OCI-LY7 (cell line): ENCODE measurements at regions not wholly inside any gene's neighbourhood (a gene's known extent, or its start where the extent isn't known, plus 50 kb on each side); places are given as distances from the start of the nearest gene placed in this dataset.

ENCODE experiments used
- BruUV-seq: library from RNA; stranded (reverse); fragments of 400-500 nt; replicated peaks from 2 replicates; lab custom pipeline; 2021; lab: Mats Ljungman, UMichigan
- CTCF ChIA-PET: fragments of 300-600 bp; sonication (Branson Sonifier 250); formaldehyde crosslinking; loops from one replicate; lab custom pipeline; 2022; ENCODE audit warnings: antibody characterized with exemption; ENCODE audit not compliant: unreplicated experiment; lab: Charles Lee
- POLR2A ChIA-PET: fragments of 300-600 bp; sonication (Branson Sonifier 250); formaldehyde crosslinking; loops from one replicate; lab custom pipeline; 2022; ENCODE audit warnings: antibody characterized with exemption; lab: Charles Lee
- DNase-seq: peaks from one replicate; pipeline ENCODE4 v3.0.0-alpha.2; 2015; ENCODE audit warnings: low spot score
- H2AFZ ChIP-seq: fragments of 200-600 bp; sonication (generic), shearing (Covaris generic); 2 replicates; pipeline ENCODE4 v1.6.1; 2014; ENCODE audit warnings: mild to moderate bottlenecking, antibody characterized with exemption, low read length, moderate library complexity
- H3K27ac ChIP-seq: fragments of 200-600 bp; sonication (generic); 2 replicates; pipeline ENCODE4 v1.5.1; 2014; ENCODE audit warnings: mixed run types, low read depth, mild to moderate bottlenecking, moderate library complexity, low read length, inconsistent platforms; ENCODE audit not compliant: poor library complexity, severe bottlenecking
- H3K36me3 ChIP-seq: fragments of 200-600 bp; sonication (generic); 2 replicates; pipeline ENCODE4 v1.6.1; 2014; ENCODE audit warnings: mild to moderate bottlenecking, antibody characterized with exemption, low read length, moderate library complexity, mixed read lengths; ENCODE audit not compliant: insufficient read depth
- H3K4me1 ChIP-seq: fragments of 200-600 bp; sonication (generic); 2 replicates; pipeline ENCODE4 v1.5.1; 2014; ENCODE audit warnings: mild to moderate bottlenecking, low read length; ENCODE audit not compliant: insufficient read depth, poor library complexity, severe bottlenecking
- H3K4me2 ChIP-seq: fragments of 200-600 bp; sonication (generic); 2 replicates; pipeline ENCODE4 v1.6.1; 2014; ENCODE audit warnings: mild to moderate bottlenecking, low read length
- H3K4me3 ChIP-seq: fragments of 200-600 bp; sonication (generic); 2 replicates; pipeline ENCODE4 v1.5.1; 2014; ENCODE audit warnings: mild to moderate bottlenecking, low read depth, low read length; ENCODE audit not compliant: poor library complexity, severe bottlenecking
- H3K79me2 ChIP-seq: fragments of 200-600 bp; sonication (generic); 2 replicates; pipeline ENCODE4 v1.6.1; 2016; ENCODE audit warnings: low read depth, mild to moderate bottlenecking, low read length, moderate library complexity, mixed read lengths; ENCODE audit not compliant: insufficient read depth
- H3K9me2 ChIP-seq: fragments of 200-600 bp; sonication (generic); 2 replicates; pipeline ENCODE4 v1.6.1; 2016; ENCODE audit warnings: mild to moderate bottlenecking, low read length, mixed read lengths; ENCODE audit not compliant: insufficient read depth
- H3K9me3 ChIP-seq: fragments of 200-600 bp; sonication (generic); 2 replicates; pipeline ENCODE4 v1.6.1; 2014; ENCODE audit warnings: mild to moderate bottlenecking, mixed run types, low read length, mixed read lengths
- H4K20me1 ChIP-seq: fragments of 200-600 bp; sonication (generic); 2 replicates; pipeline ENCODE4 v1.6.1; 2014; ENCODE audit warnings: mild to moderate bottlenecking, antibody characterized with exemption, low read length, moderate library complexity, mixed read lengths; ENCODE audit not compliant: insufficient read depth
- EZH2phosphoT487 ChIP-seq: fragments of 200-600 bp; sonication (generic); IDR thresholded peaks from 2 replicates; pipeline ENCODE4 v1.6.1; 2018; ENCODE audit warnings: low read depth, borderline replicate concordance, mild to moderate bottlenecking, mixed run types, antibody characterized with exemption, low read length, moderate library complexity, mixed read lengths
- intact Hi-C: fragments of 100-400 bp; cut with micrococcal nuclease; formaldehyde crosslinking; loops from one replicate; pipeline ENCODE4 v1.10.0; 2022; ENCODE audit not compliant: unreplicated experiment
- TF ChIP-seq, protein P1 (sequence below): fragments of 200-600 bp; sonication (generic); conservative IDR thresholded peaks from 2 replicates; pipeline ENCODE4 v1.5.1; 2014; ENCODE audit warnings: mild to moderate bottlenecking, antibody characterized with exemption, low read length, moderate library complexity, mixed read lengths

- Histone ChIP-seq H3K4me2 (no peak overlapping the region), H3K9me3 (no peaks in the 10 kb centered on the region), H3K36me3 (no peaks in the 10 kb centered on the region), H3K79me2 (no peaks in the 10 kb centered on the region), H3K4me3 (no peak overlapping the region), H3K4me1 (peaks cover 8% of the 10 kb centered on the region), H3K9me2 (no peaks in the 10 kb centered on the region), H2AFZ (no peak overlapping the region), H4K20me1 (no peaks in the 10 kb centered on the region), H3K27ac (no peak overlapping the region)
- POLR2A ChIA-PET: no interaction called here
- no peak for DNase-seq
- intact Hi-C loops: no loop called here
- no TSS peak for BruUV-seq
- no peak for TF ChIP-seq EZH2phosphoT487
- TF ChIP-seq, protein P1, sequence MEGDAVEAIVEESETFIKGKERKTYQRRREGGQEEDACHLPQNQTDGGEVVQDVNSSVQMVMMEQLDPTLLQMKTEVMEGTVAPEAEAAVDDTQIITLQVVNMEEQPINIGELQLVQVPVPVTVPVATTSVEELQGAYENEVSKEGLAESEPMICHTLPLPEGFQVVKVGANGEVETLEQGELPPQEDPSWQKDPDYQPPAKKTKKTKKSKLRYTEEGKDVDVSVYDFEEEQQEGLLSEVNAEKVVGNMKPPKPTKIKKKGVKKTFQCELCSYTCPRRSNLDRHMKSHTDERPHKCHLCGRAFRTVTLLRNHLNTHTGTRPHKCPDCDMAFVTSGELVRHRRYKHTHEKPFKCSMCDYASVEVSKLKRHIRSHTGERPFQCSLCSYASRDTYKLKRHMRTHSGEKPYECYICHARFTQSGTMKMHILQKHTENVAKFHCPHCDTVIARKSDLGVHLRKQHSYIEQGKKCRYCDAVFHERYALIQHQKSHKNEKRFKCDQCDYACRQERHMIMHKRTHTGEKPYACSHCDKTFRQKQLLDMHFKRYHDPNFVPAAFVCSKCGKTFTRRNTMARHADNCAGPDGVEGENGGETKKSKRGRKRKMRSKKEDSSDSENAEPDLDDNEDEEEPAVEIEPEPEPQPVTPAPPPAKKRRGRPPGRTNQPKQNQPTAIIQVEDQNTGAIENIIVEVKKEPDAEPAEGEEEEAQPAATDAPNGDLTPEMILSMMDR: no peak
- CTCF ChIA-PET: no interaction called here
Measured at GRCh38 chr5:33227746-33228145, 213.0 kb upstream of the TARS1 start.

- ChIA-PET POLR2A (no interaction called here), CTCF (no interaction called here)
Measured at GRCh38 chr5:33228149-33228548, 212.6 kb upstream of the TARS1 start.

GRCh38 chr5:33229216-33229615 is 211.5 kb upstream of the TARS1 start:
- ChIA-PET POLR2A (interaction anchor here (0.5 kb wide), 1 partner anchor 276 kb away, joined by 3 read pairs; no protein-coding TSS in a partner anchor), CTCF (no interaction called here)
- H4K20me1 ChIP-seq: no peaks in the 10 kb centered on the region
- H2AFZ ChIP-seq: peak overlapping the region; percentile 75; the same call in 1 of the 2 replicates
- H3K9me2 ChIP-seq: no peaks in the 10 kb centered on the region
- TF ChIP-seq, protein P1: no peak
- TF ChIP-seq EZH2phosphoT487: no peak
- H3K9me3 ChIP-seq: no peaks in the 10 kb centered on the region
- no peak overlapping the region for H3K4me2 ChIP-seq
- intact Hi-C loops: no loop called here
- H3K27ac ChIP-seq: no peak overlapping the region
- no peak overlapping the region for H3K4me3 ChIP-seq
- BruUV-seq: no TSS peak
- H3K36me3 ChIP-seq: no peaks in the 10 kb centered on the region
- peaks cover 8% of the 10 kb centered on the region for H3K4me1 ChIP-seq
- DNase-seq: no peak
- no peaks in the 10 kb centered on the region for H3K79me2 ChIP-seq

More at GRCh38 chr5:33228149-33228548, 212.6 kb upstream of the TARS1 start:
- no peak overlapping the region for H3K4me3 ChIP-seq
- no peak overlapping the region for H3K4me2 ChIP-seq
- H3K27ac ChIP-seq: no peak overlapping the region
- DNase-seq: no peak
- H3K36me3 ChIP-seq: no peaks in the 10 kb centered on the region
- no TSS peak for BruUV-seq
- no peaks in the 10 kb centered on the region for H3K9me3 ChIP-seq
- intact Hi-C loops: no loop called here
- no peaks in the 10 kb centered on the region for H3K79me2 ChIP-seq
- peaks cover 8% of the 10 kb centered on the region for H3K4me1 ChIP-seq
- no peaks in the 10 kb centered on the region for H3K9me2 ChIP-seq
- H2AFZ ChIP-seq: no peak overlapping the region
- no peaks in the 10 kb centered on the region for H4K20me1 ChIP-seq
- TF ChIP-seq, protein P1: no peak
- TF ChIP-seq EZH2phosphoT487: no peak
